HG03442 (cell line): ENCODE measurements at regions not wholly inside any gene's neighbourhood (a gene's known extent, or its start where the extent isn't known, plus 50 kb on each side); places are given as distances from the start of the nearest gene placed in this dataset.

Source experiments
- ATAC-seq: cut with Tn5 transposase; IDR thresholded peaks from one replicate; pipeline ENCODE4 v1.9.1; 2021; ENCODE audit warnings: mild to moderate bottlenecking, moderate library complexity; ENCODE audit not compliant: unreplicated experiment

DNA sequence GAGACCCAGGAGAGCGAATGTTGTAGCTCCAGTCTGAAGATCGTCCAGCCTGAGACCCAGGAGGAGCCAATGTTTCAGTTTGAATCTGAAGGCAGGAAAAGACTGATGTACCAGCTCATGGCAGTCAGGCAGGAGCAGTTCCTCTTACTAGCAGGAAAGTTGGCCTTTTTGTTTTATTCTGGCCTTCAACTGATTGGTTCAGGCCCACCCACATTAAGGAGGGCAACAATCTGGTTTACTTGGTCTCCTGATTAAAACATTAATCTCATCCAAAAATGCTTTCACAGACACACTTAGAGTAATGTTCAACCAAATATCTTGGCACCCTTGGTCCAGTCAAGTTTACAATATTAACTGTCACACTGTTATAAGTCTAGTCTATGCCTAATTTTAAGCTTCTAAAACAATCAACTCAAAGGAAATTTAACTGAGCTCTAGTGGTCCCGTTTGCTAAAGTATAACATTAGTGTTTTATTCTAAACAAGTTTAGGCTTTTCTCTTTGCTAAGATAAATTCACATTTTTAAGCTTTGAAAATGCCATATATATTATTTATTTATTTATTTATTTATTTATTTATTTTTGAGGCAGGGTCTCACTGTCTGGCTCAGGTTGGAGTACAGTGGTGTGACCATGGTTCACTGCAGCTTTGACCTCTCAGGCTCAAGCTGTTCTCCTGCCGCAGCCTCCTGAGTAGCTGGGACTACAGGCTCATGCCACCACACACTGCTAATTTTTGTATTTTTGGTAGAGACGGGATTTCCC lies 275.5 kb upstream of the SLC35B3 start:
- no peak for ATAC-seq

DNA sequence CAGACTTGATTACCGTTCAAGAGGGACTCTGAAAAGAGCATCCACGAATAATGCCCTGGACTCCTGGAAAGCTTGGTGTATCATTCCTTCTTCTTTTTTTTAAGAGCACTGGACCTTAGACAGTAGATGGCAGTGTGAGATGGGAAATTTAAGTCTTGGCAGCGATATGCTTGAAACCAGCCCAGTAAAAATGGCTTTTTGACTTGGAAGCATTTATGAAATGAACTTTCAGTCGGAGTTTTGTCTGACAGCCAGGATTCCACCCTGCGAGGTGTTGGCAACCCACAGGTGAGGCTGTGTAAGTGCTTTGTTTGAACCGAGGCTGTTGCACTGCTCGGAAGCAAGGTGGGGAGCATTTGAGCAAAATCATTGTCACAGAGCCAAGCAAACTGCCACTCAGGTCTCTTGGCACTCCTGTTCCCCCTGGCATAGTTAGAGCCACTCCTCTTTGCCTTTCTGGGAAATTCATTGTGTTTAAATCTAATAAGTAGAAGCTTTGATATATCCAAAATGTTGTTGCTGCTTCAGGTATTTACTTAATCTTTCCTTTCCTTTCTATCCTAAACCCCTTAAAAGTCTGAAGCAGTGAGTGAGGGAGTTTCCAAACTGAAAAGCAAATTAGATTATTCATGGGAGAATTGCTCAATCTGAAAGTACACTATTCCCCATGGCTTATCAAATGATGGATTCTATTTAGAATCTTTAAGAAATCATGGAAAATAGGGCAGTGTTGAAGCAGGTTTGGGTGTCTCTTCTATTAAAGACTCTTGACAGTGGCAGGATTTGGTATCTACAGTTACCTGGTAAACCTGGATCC lies 272.8 kb upstream of the SLC35B3 start:
- no peak for ATAC-seq

DNA sequence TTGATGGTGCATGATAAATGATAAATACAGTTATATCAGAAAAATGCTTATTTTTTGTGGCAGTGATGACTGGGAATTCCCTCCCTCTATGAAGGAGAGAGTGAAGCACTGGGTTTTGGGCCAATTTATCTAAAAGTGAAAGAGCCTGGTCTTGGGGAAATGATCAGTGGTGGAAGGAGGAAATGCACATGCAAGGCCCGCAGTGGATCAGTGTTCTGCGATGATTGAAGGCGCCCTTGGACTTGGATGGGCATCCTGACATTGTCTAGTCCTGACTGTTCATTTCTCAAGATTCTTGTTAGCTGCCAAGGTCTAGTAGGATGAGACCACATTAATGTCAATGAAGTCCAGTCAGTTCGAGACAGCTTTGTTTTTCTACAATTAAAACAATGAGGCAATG lies 272.0 kb upstream of the SLC35B3 start:
- ATAC-seq, result no peak

DNA sequence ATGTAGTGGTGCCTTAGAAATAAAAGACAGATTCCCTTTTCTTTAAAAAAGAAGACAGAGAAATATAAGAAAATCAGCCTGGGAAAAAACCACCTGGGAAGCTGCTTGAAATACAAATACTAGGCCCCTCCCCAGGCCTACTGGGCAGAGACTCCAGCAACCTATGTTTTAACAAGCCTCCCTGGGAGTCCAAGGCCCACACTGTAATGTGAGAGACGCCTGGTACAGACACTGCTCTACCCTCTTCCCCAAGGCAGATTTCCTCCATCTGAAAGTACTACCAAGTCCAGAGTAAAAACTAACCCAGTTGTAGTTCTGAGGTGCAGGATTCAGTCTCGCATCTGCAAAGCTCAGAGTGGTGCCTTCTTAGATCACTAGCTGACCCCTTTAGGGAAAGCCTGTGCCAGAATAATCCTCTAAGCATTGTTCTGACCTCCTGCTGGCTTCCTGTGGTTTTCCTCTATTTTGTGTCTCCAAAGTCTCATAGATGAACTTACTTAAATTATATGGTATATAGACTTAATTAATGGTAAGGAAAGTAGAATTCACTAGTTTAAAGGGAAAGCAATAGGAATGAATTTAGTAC lies 270.2 kb upstream of the SLC35B3 start:
- ATAC-seq, result no peak

DNA sequence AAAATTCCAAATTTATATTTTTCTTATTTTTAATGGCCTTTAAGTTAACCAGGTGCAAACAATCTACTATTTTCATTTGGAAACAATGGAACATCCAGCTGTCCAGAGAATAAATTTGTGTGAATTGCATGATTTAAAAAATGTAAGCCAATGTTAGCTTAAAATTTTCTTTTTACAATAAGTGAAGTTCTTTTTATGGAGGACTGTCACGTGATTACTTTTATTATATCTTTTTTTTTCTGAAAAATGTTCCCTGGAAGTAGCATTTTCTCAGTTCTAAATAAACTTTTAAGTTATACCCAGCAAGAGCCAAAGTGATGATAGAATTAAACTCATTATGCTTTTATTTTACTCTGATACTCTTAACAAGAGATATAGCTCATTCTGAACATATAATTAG lies 267.7 kb upstream of the SLC35B3 start:
- ATAC-seq, result no peak

DNA sequence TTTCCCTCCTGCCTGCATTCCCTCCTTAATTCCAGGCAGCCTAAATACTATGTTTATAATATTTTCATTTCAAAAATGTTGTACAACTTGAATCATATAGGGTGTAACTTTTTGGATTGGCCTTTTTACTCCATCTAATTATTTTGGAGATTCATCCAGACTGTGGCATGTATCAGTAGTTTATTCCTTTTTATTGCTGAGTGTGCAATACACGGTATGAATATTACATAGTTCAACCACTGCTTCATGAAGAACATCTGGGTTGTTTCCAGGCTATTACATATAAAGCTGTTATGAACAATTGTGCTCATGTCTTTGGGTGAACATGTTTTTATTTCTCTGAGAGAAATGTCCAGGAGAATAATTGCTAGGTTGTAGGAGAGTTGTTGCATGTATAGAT lies 253.5 kb upstream of the SLC35B3 start:
- ATAC-seq, result no peak

DNA sequence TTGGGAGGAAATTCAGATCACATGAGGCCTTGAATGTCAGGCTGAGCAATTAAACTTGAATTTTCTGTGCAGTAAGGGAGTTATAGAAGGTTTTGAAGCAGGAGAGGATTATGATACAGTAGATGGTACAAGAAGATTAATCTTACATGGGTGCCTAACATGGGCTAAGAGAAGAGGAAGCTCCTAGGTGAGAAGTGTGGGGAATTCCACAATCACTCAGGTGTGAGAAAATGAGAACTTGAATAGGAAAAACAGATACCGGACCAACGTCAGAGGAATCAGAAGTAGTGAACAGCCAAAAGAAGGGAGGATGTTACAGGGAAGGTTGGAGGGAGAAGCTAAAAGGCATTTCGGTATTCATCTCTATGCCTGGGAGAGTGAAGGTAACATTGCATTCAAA lies 250.7 kb upstream of the SLC35B3 start:
- ATAC-seq, result no peak

DNA sequence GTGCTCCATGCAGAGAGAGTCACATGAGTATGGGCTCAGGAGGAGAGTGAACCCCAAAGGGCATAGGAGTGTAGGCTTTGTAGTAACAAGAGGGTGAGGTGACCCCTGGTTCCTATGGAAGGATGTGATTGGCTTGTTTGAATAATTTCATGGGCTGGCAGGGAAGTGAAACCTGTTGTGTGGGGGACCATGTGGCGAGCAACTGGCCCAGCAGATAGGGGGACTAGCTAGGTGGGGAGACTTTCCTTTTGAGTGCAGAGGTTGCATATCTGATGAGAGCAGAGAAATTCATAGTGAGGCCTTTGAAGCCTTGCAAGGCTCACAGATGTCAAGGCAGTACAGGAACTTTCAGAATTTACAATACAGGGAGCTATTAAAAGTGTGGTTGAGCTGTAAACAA lies 247.9 kb upstream of the SLC35B3 start:
- ATAC-seq, result no peak

DNA sequence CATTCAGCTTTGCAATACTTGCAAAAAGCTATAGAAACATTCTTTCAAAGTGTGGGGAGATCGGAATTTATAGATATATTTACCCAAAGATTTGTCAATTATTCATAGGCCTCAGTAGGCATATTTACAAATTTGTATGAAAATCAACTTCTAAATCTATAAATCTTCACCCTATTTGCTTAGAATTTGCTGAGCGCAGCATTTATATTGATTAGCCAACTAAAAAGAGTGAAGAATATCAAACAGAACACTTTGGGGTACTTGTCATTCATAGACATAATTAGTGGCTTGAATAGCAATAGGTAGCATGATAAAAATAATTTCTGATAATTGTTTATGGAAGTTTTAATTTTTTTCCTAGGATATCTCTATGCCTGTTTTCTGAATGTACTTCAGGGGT lies 244.5 kb upstream of the SLC35B3 start:
- ATAC-seq, result no peak

DNA sequence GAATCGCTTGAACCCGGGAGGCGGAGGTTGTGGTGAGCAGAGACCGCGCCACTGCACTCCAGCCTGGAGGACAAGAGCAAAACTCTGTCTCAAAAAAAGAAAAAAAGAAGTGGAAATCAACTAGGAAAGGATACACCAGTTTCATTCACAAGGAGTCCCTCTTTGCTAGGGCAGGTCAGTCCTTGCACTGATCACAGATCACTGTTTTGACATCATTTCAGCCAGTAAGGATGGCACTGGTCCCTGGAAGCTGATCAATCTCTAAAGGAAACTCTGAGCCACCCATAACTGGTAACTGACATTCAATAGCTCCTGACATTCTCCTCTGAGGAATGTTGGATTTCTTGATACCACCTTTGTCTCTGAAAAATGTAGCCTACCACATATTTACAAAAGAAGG lies 243.1 kb upstream of the SLC35B3 start:
- no peak for ATAC-seq

DNA sequence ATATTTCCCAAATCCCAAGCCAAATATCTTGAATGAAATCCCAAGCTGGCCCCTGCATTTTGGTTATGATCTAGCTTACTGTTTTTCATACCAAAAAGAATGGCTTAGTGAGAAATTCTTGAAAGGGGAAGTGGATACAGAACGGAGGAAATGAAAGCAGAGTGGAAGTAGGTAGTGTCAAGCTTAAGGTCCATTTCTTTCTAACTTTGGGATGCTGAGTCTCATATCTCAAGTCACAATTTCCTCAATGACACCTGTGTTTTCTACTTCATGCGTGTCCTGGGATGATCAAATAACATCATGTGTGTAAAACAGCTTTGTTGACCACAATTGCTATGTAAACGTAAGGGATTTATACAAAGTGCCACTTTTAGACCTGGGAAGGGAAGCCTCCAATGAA lies 238.8 kb upstream of the SLC35B3 start:
- no peak for ATAC-seq

DNA sequence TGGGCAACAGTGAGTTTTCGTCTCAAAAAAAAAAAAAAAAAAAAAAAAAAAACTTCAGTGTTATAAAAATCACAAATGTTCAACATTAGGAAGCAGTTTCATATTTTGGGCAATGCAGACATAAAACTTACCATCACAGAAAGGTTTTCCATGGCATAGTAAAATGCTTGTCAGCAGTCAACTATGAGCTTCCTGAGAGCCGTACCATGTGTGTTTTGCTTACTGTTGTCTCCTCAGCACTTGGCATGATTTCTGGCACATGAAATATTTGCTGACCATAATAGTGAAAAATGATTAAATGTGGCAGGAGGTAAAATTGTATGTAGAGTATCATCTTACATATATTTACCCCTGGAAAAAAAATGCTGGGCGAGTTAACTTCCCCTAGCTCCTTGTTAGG lies 237.5 kb upstream of the SLC35B3 start:
- ATAC-seq, result no peak

DNA sequence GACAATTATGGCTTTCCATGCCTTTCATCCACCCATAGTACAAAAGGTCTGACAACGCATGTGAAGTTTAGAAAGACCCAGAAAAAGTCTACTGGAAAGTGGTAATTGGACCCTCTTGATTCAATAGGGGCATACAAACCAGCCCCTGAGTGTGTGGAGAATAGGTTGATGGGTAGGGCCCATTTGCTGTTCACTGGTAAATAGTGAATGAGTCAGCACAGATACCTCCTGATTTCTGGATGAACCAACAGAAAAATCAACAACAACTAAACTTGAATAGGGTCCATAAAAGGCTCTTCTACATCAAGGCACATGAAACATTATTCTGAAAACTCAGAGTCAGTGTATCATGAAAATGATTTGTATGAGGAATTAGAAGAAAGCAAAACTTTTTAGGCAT lies 235.4 kb upstream of the SLC35B3 start:
- no peak for ATAC-seq

DNA sequence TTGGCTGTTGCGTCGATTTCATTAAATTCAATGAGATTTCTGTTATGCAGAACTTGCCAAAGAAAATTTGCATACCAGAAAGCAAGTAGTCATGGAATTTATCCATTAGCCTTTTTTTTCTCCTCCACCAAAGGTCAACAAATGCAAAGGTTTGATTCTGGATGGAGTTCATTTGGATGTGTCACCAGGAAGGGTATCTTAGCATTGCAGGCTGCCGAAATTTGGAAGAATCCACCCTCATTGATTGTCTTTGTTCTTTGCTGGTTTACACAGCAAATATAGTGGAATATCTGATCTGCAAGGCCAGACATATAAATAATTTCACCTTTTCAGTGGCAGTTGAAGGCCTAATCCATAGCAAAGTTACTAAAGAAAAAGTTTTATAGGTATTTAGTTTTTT lies 229.4 kb upstream of the SLC35B3 start:
- no peak for ATAC-seq

DNA sequence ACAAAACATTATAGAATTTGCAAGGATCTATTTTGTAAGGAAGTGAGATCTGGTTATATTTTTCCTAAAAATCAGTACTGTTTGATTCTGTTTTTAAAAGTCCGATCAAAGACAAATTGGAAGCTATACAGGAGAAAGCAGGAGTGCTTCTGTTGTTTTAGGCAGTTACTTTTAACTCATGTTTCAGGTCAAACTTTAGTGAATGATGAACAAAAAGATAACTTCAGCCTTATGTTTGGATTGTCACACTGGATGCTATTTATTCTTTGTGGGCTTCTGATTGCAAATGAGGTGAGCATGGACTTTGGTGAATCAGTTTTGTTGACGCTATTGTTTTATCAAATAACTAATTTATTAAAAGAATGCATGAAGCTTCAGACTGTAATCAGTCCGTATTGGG lies 228.7 kb upstream of the SLC35B3 start:
- ATAC-seq, result no peak

DNA sequence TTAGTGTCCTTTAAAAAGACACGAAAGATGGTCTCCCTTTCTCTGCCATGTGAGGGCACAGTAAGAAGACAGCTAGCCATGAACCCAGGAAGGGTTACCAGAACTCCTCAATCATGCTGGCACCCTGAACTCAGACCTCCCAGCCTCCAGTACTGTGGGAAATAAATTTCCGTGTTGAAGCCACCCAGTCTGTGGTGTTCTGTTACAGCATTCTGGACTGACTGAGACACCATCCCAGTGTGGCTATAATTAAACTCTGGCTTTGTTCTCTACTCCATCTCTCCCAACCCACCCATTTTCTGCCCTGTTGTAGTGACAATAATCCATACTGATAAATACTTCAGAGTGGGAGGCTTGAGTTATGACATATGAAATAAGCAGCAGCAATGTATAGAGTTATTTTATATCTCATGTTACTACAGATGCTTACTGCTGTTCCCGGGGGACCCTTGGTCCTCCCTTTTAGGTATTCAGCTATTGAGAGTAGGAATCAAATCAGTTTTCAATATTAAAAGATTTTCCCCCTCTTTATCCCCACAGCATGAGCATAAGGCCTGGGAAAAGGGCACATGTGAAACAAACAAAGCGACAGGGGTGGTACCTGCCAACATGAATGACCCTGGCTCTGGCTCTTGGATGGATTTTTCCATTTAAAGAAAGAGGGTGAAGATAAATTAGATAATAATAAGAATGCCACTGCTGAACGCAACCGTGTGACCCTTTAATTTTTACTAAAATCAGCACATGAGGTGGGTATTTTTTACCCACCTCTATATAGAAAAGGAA lies 224.3 kb upstream of the SLC35B3 start:
- no peak for ATAC-seq

DNA sequence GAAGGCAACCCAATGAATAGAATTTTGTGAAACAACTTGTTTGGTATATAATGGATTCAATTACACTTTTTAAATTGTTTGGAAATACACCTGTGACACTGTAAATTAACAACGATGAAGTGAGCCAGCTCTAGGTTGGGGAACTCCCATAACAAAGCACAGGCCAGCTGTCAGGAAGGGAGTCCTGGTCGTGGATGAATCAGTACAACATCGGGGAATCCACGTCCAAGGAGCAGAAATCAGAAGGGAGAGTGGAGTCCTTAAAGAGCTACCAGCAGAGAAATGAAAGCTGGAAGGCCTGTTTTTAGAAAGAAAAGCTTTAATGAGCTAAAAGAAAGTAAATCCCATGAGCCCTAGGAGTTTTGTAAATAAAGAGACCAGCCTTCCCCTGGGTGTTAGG lies 223.1 kb upstream of the SLC35B3 start:
- ATAC-seq, result no peak

DNA sequence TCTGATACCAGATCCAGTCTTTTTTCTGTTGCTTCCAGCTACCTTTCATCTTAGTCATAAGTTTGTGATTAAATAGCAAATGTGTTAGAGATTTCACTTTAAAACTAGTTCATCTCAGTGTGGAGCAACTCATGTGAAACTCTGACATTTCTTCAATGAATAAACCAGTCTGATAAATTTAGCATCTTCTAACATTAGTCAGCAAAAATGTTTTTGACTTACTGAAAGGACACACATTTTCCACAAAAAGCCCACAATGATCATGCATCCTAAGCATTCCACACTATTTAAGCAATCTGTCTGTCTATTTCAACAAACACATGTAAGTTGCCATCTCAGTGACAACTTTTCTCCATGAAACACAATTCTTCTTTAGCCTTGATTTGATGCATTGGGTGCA lies 222.2 kb upstream of the SLC35B3 start:
- ATAC-seq, result no peak

DNA sequence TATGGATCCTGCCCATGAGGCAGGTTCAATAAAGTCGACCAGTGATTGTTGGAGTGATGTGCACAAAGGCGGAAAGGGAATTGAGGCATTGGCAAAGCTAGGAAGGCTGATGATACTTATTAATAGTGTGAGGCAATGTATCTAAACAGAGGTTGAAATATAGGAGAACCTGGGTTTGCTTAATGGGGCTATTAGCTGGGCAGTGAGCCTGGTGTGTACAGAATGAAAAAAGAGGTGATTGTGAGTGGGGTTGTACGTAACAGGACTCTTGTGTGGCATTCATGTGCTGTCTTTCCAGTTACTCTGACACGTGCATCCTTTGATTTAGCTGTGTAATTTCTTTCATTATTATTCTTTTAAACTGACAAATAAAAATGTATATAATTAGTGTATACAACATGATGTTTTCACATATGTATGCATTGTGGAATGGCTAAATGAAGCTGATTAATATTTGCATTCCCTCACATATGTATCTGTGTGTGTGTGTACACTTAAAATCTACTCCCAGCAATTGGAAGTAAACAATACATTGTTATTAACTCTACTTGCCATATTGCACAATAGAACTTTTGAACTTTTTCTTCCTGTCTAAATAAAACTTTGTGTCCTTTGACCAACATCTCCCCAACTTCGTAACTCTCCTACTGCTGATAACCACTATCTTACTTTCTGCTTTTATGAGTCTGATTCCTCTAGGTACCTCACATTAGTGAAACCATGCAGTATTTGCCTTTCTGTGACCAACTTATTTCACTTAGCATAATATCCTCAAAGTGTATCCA lies 220.5 kb upstream of the SLC35B3 start:
- no peak for ATAC-seq

DNA sequence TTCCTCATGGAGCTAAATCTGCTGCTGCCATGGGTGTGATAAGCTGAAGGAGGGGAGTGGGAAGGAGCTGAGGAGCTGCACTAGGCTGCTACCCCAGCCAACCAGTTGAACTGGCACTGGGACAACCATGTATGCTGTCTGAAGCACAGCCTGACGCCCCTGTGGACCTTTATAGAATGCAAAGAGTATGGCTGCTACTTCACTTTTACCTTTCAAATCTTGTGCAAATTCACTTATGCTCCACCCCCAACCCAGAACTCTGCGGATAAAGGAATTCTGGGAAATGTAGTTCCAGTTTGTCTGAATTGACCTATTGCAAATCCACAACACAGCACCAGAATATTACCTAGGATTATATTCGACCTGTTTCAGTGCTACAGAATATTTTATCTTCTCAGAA lies 217.4 kb upstream of the SLC35B3 start:
- no peak for ATAC-seq

DNA sequence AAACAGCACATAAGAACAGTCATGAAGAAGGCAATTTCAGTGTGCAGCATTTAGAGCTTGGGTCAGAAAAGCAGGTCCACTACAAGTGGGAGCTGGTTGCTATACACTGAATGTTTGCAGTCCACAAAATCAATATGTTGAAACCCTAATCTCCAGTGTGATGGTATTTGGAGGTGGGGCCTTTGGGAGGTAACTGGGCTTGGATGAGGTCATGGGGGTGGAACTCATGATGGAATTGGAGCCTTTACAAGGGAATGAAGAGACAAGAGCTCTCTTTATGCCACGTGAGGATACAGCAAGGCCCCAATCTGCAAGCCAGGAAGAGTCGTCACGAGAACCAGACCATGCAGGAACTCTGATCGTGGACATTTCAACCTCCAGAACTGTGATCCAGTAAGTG lies 216.7 kb upstream of the SLC35B3 start:
- ATAC-seq, result no peak
